K562 (cell line): ENCODE measurements at regions not wholly inside any gene's neighbourhood (a gene's known extent, or its start where the extent isn't known, plus 50 kb on each side); places are given as distances from the start of the nearest gene placed in this dataset.
"Not testable (repeated sequence)": the region's sequence is repeated elsewhere in the genome, so short reads cannot be mapped to it uniquely, and the experiment has no call there.

Experiments used
- ATAC-seq: fragments of 200-7000 bp; cut with Tn5 transposase; 3 replicates; pipeline ENCODE4 v1.9.1; 2020; ENCODE audit warnings: moderate library complexity
- BruUV-seq: library from RNA; stranded (reverse); fragments of 400-500 nt; replicated peaks from 2 replicates; lab custom pipeline; 2021; lab: Mats Ljungman, UMichigan
- CTCF ChIA-PET: fragments of 300-600 bp; formaldehyde crosslinking; extraction: SDS; loops from one replicate; lab custom pipeline; 2021; ENCODE audit warnings: low intra/inter-chr PET ratio; lab: Yijun Ruan, JAX
- POLR2A ChIA-PET: fragments of 300-600, 350-650 bp; sonication (Branson Sonifier 250); formaldehyde crosslinking; extraction: SDS; loops from one replicate; lab custom pipeline; 2021; ENCODE audit warnings: antibody characterized with exemption, inconsistent platforms; lab: Yijun Ruan, JAX
- DNase-seq, 4 experiments: peaks; one replicate each; pipeline versions ENCODE4 v3.0.0 to v3.0.0-alpha.2; 2011 to 2018; ENCODE audit warnings: low spot score in 3 of 4, mixed read lengths in 3 of 4; ENCODE audit errors: extremely low read depth in 1 of 4
- FAIRE-seq: peaks from 2 replicates; lab custom pipeline; 2011; peaks lifted over from hg19 to GRCh38; lab: Jason Lieb, UNC
- H2AFZ ChIP-seq: 2 replicates; pipeline ENCODE4 v1.6.0; 2011; ENCODE audit warnings: low read depth, low read length, control low read depth, inconsistent platforms
- H3K27ac ChIP-seq: fragments of 200-600 bp; 3 replicates; pipeline ENCODE4 v1.8.0; 2011; ENCODE audit warnings: low read depth, mild to moderate bottlenecking, control low read depth, inconsistent platforms, low read length, moderate library complexity, mixed read lengths; ENCODE audit errors: extremely low read depth
- H3K27me3 ChIP-seq, 2 experiments: fragments of 300-600 bp in 1 of 2; 2 replicates in 1 of 2; 3 replicates in 1 of 2; pipeline versions ENCODE4 v1.6.0 to v1.8.0; 2011; ENCODE audit warnings: inconsistent platforms in 2 of 2, low read length in 2 of 2, mild to moderate bottlenecking in 1 of 2, mixed read lengths in 1 of 2, moderate library complexity in 1 of 2; ENCODE audit not compliant: control insufficient read depth in 2 of 2, insufficient read depth in 2 of 2
- H3K36me3 ChIP-seq: fragments of 300-600 bp; 3 replicates; pipeline ENCODE4 v1.8.0; 2011; ENCODE audit warnings: mild to moderate bottlenecking, low read length, inconsistent platforms; ENCODE audit not compliant: control insufficient read depth, insufficient read depth
- H3K4me1 ChIP-seq, 2 experiments: fragments of 200-600 bp in 1 of 2; replicated peaks in 1 of 2; 2 replicates in 1 of 2; 3 replicates in 1 of 2; pipeline versions ENCODE4 v1.5.1 to v1.8.0; 2011; ENCODE audit warnings: inconsistent platforms in 2 of 2, low read length in 2 of 2, mild to moderate bottlenecking in 1 of 2, mixed read lengths in 1 of 2, moderate library complexity in 1 of 2; ENCODE audit not compliant: control insufficient read depth in 2 of 2, insufficient read depth in 2 of 2
- H3K4me2 ChIP-seq: 2 replicates; pipeline ENCODE4 v1.6.1; 2011; ENCODE audit warnings: low read length, control low read depth, inconsistent platforms, mixed read lengths; ENCODE audit not compliant: insufficient read depth
- H3K4me3 ChIP-seq: fragments of 200-600 bp; sonication (generic), shearing (Covaris generic); 2 replicates; pipeline ENCODE4 v1.5.1; 2016; ENCODE audit warnings: control low read depth, inconsistent platforms
- H3K79me2 ChIP-seq: fragments of 200-600 bp; 3 replicates; pipeline ENCODE4 v1.8.0; 2011; ENCODE audit warnings: low read length, inconsistent platforms; ENCODE audit not compliant: control insufficient read depth, insufficient read depth
- H3K9ac ChIP-seq, 2 experiments: 2 replicates each; pipeline versions ENCODE4 v1.6.0 to v1.6.1; 2011; ENCODE audit warnings: low read depth in 2 of 2, low read length in 2 of 2, control low read depth in 1 of 2, inconsistent platforms in 1 of 2, mild to moderate bottlenecking in 1 of 2, mixed read lengths in 1 of 2; ENCODE audit not compliant: insufficient read depth in 1 of 2
- H3K9me1 ChIP-seq: one replicate; pipeline ENCODE4 v1.6.0; 2011; ENCODE audit warnings: inconsistent platforms, mild to moderate bottlenecking, low read length, moderate library complexity; ENCODE audit not compliant: control insufficient read depth, insufficient read depth
- H3K9me3 ChIP-seq: replicated peaks from 2 replicates; pipeline ENCODE4 v1.5.1; 2011; ENCODE audit warnings: low read depth, low read length, inconsistent platforms; ENCODE audit not compliant: control insufficient read depth, insufficient read depth
- H4K20me1 ChIP-seq: replicated peaks from 2 replicates; pipeline ENCODE4 v1.6.1; 2011; ENCODE audit warnings: low read length, inconsistent platforms, mixed read lengths; ENCODE audit not compliant: control insufficient read depth, insufficient read depth
- HNRNPL ChIP-seq: fragments of 200-400 bp; formaldehyde crosslinking; IDR thresholded peaks from 2 replicates; pipeline ENCODE4 v1.6.1; 2017; ENCODE audit warnings: low read depth, mild to moderate bottlenecking, low read length
- WGBS: fragments of 100-300 bp; shearing (Covaris generic); methylation state at CpG from one replicate; pipeline ENCODE4 v1.1.6; 2016; ENCODE audit warnings: low coverage, mixed read lengths; ENCODE audit not compliant: insufficient coverage; ENCODE audit errors: missing lambda C conversion rate; 5-methylcytosine and 5-hydroxymethylcytosine counted together
- in situ Hi-C: fragments of 300-500 bp; cut with MboI; formaldehyde crosslinking; loops from 4 replicates; pipeline ENCODE4 v1.15.0; 2018; ENCODE audit warnings: inconsistent platforms, mixed read lengths
- intact Hi-C: fragments of 100-400 bp; cut with micrococcal nuclease; formaldehyde crosslinking; loops from 2 replicates; pipeline ENCODE4 v1.14.2; 2022

DNA sequence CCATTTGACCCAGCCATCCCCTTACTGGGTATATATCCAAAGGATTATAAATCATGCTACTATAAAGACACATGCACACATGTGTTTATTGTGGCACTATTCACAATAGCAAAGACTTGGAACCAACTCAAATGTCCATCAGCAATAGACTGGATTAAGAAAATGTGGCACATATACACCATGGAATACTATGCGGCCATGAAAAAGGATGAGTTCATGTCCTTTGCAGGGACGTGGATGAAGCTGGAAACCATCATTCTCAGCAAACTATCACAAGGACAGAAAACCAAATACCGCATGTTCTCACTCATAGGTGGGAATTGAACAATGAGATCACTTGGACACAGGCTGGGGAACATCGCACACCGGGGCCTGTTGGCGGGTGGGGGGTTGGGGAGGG is 913.4 kb upstream of the DIAPH2 start:
- H3K4me3 ChIP-seq, FAIRE-seq, intact Hi-C loops, BruUV-seq, H2AFZ ChIP-seq, H3K4me2 ChIP-seq, H3K9me1 ChIP-seq, H4K20me1 ChIP-seq, DNase-seq, H3K4me1 ChIP-seq, in situ Hi-C loops, CTCF ChIA-PET, H3K9me3 ChIP-seq, H3K9ac ChIP-seq, H3K27me3 ChIP-seq, POLR2A ChIA-PET, H3K36me3 ChIP-seq, H3K79me2 ChIP-seq, H3K27ac ChIP-seq, ATAC-seq: not testable (repeated sequence)
- WGBS, result no CpG with 5 or more reads among the region's 6 CpGs

DNA sequence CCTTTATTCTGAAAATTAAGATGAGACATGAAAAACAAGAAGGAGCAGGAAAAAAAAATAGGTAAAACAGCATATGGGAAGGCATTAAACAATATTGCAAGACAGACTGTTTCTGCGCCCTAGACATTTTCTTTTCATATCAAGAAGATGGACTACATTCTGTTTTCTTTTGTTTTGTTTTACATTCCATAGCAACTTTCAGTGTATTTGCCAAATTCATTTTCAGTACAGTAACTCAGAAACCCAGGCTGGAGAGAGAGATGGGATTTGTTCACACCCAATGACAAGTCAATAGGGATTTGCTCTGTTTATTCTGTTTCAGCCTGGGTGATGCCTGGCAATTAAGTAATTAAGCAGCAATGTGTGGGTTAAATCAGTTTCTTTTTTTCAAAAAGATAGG is 892.8 kb upstream of the DIAPH2 start:
- Histone ChIP-seq H2AFZ (no peak overlapping the region), H3K27me3 (no peaks in the 10 kb centered on the region), H3K9me3 (no peaks in the 10 kb centered on the region), H3K36me3 (no peaks in the 10 kb centered on the region), H3K4me1 (no peaks in the 10 kb centered on the region), H3K27ac (no peak overlapping the region), H3K4me2 (no peak overlapping the region), H3K4me3 (no peak overlapping the region), H4K20me1 (no peaks in the 10 kb centered on the region), H3K9ac (no peak overlapping the region), H3K79me2 (no peaks in the 10 kb centered on the region)
- no peak for ATAC-seq
- in situ Hi-C loops, result no loop called here
- 6% methylated on average over 1 of the region's 1 CpG for WGBS
- FAIRE-seq, result no peak
- intact Hi-C loops, result no loop called here
- no peak for DNase-seq
- CTCF ChIA-PET, result no interaction called here
- TF ChIP-seq HNRNPL, result no peak
- TF ChIP-seq, all 486 proteins: peak for 0
- POLR2A ChIA-PET, result no interaction called here
- no peaks in the 10 kb centered on the region for H3K9me1 ChIP-seq
- no TSS peak for BruUV-seq
